Esophagus (tissue), 2 donors: ENCODE measurements at regions not wholly inside any gene's neighbourhood (a gene's known extent, or its start where the extent isn't known, plus 50 kb on each side); places are given as distances from the start of the nearest gene placed in this dataset.

Experiments used
- H3K27ac ChIP-seq, 2 donors: one replicate each; pipeline ENCODE4 v1.5.1; 2013; ENCODE audit warnings: low read depth in 2 of 2, mild to moderate bottlenecking in 2 of 2, inconsistent platforms in 1 of 2, low read length in 1 of 2, moderate library complexity in 1 of 2
- H3K27me3 ChIP-seq, 2 donors: one replicate each; pipeline ENCODE4 v1.6.1; 2013; ENCODE audit warnings: low read length in 2 of 2, control low read depth in 1 of 2, mild to moderate bottlenecking in 1 of 2; ENCODE audit not compliant: insufficient read depth in 2 of 2, control insufficient read depth in 1 of 2
- H3K36me3 ChIP-seq, 2 donors: one replicate each; pipeline ENCODE4 v1.6.1; 2013; ENCODE audit warnings: low read length in 1 of 2; ENCODE audit not compliant: control insufficient read depth in 2 of 2, insufficient read depth in 2 of 2
- H3K4me1 ChIP-seq, 2 donors: one replicate each; pipeline ENCODE4 v1.6.1; 2013; ENCODE audit warnings: low read length in 1 of 2; ENCODE audit not compliant: control insufficient read depth in 2 of 2, insufficient read depth in 2 of 2
- H3K4me3 ChIP-seq, 2 donors: one replicate each; pipeline ENCODE4 v1.5.1; 2013; ENCODE audit warnings: low read length in 2 of 2, mild to moderate bottlenecking in 2 of 2, low read depth in 1 of 2, moderate library complexity in 1 of 2
- H3K9me3 ChIP-seq, 2 donors: one replicate each; pipeline ENCODE4 v1.6.1; 2013; ENCODE audit warnings: mild to moderate bottlenecking in 2 of 2, low read depth in 1 of 2, low read length in 1 of 2, moderate library complexity in 1 of 2; ENCODE audit not compliant: control insufficient read depth in 2 of 2, insufficient read depth in 1 of 2
- WGBS, 2 donors: extraction: QIAGEN DNeasy Blood & Tissue Kit; methylation state at CpG; one replicate each; pipeline ENCODE4 v1.1.7; 2013; 5-methylcytosine and 5-hydroxymethylcytosine counted together
- donor health status: healthy with polysubstance abuse.
- donor health status: Bipolar disorder and iron deficiency.

- peaks cover 0 to 13% of the 10 kb centered on the region in 2 donors for H3K4me1 ChIP-seq
- peak overlapping the region; percentile 49 to 85 for H3K27ac ChIP-seq
- WGBS, 2 donors: 62 to 67% methylated on average over 6 of the region's 6 CpGs
- H3K9me3 ChIP-seq: no peaks in the 10 kb centered on the region
- no peaks in the 10 kb centered on the region for H3K27me3 ChIP-seq
- no peaks in the 10 kb centered on the region for H3K36me3 ChIP-seq
- no peak overlapping the region for H3K4me3 ChIP-seq
Observed at GRCh38 chr10:33126742-33127141, 168.7 kb upstream of the ITGB1 start.

GRCh38 chr10:33125522-33126517, 167.8 kb upstream of the ITGB1 start:
- Histone ChIP-seq H3K36me3 (no peaks in the 10 kb centered on the region), H3K4me1 (peaks cover 0 to 13% of the 10 kb centered on the region in 2 donors), H3K4me3 (no peak overlapping the region), H3K9me3 (no peaks in the 10 kb centered on the region), H3K27me3 (no peaks in the 10 kb centered on the region), H3K27ac (peak overlapping the region; percentile 80 to 84)
- WGBS, 2 donors: 55 to 61% methylated on average over 15 of the region's 15 CpGs

GRCh38 chr10:33125111-33125510, 167.1 kb upstream of the ITGB1 start:
- Histone ChIP-seq H3K36me3 (no peaks in the 10 kb centered on the region), H3K4me3 (no peak overlapping the region), H3K4me1 (peaks cover 0 to 13% of the 10 kb centered on the region in 2 donors), H3K27ac (peak overlapping the region in 1 of 2 donors; percentile 51), H3K9me3 (no peaks in the 10 kb centered on the region), H3K27me3 (no peaks in the 10 kb centered on the region)
- 83 to 84% methylated on average over 5 of the region's 5 CpGs for WGBS, 2 donors

GRCh38 chr10:33123680-33124079, 165.7 kb upstream of the ITGB1 start:
- H3K4me1 ChIP-seq: peaks cover 0 to 13% of the 10 kb centered on the region in 2 donors
- H3K4me3 ChIP-seq: no peak overlapping the region
- H3K36me3 ChIP-seq: no peaks in the 10 kb centered on the region
- WGBS, 2 donors: 82 to 90% methylated on average over 2 of the region's 2 CpGs
- H3K9me3 ChIP-seq: no peaks in the 10 kb centered on the region
- no peaks in the 10 kb centered on the region for H3K27me3 ChIP-seq
- H3K27ac ChIP-seq: no peak overlapping the region

- H3K9me3 ChIP-seq: no peaks in the 10 kb centered on the region
- peak overlapping the region in 1 of 2 donors; percentile 1 for H3K27ac ChIP-seq
- WGBS, 2 donors: 47 to 49% methylated on average over 12 of the region's 12 CpGs
- H3K4me1 ChIP-seq: peaks cover 0 to 11% of the 10 kb centered on the region in 2 donors
- no peaks in the 10 kb centered on the region for H3K36me3 ChIP-seq
- no peak overlapping the region for H3K4me3 ChIP-seq
- no peaks in the 10 kb centered on the region for H3K27me3 ChIP-seq
Observed at GRCh38 chr10:33122014-33122809, 164.2 kb upstream of the ITGB1 start.

- H3K36me3 ChIP-seq: no peaks in the 10 kb centered on the region
- H3K9me3 ChIP-seq: no peaks in the 10 kb centered on the region
- H3K27me3 ChIP-seq: no peaks in the 10 kb centered on the region
- 85 to 89% methylated on average over 2 of the region's 2 CpGs for WGBS, 2 donors
- H3K4me3 ChIP-seq: no peak overlapping the region
- H3K27ac ChIP-seq: no peak overlapping the region
- peaks cover 0 to 2% of the 10 kb centered on the region in 2 donors for H3K4me1 ChIP-seq
Observed at GRCh38 chr10:33120700-33121099, 162.7 kb upstream of the ITGB1 start.

GRCh38 chr10:33120275-33120674, 162.2 kb upstream of the ITGB1 start:
- Histone ChIP-seq H3K4me3 (no peak overlapping the region), H3K27ac (no peak overlapping the region), H3K4me1 (peaks cover 0 to 2% of the 10 kb centered on the region in 2 donors), H3K27me3 (no peaks in the 10 kb centered on the region), H3K9me3 (no peaks in the 10 kb centered on the region), H3K36me3 (no peaks in the 10 kb centered on the region)
- WGBS, 2 donors: 84 to 86% methylated on average over 3 of the region's 3 CpGs

- Histone ChIP-seq H3K27me3 (no peaks in the 10 kb centered on the region), H3K4me3 (no peak overlapping the region), H3K9me3 (no peaks in the 10 kb centered on the region), H3K36me3 (no peaks in the 10 kb centered on the region), H3K4me1 (peaks cover 0 to 2% of the 10 kb centered on the region in 2 donors), H3K27ac (peak overlapping the region in 1 of 2 donors; percentile 10)
- WGBS, 2 donors: 65 to 83% methylated on average over 6 of the region's 6 CpGs
Observed at GRCh38 chr10:33117816-33118215, 159.8 kb upstream of the ITGB1 start.

- Histone ChIP-seq H3K27me3 (no peaks in the 10 kb centered on the region), H3K36me3 (no peaks in the 10 kb centered on the region), H3K27ac (no peak overlapping the region), H3K4me3 (no peak overlapping the region), H3K4me1 (peaks cover 0 to 2% of the 10 kb centered on the region in 2 donors), H3K9me3 (no peaks in the 10 kb centered on the region)
- 70 to 85% methylated on average over 6 of the region's 6 CpGs for WGBS, 2 donors
Observed at GRCh38 chr10:33117230-33117629, 159.2 kb upstream of the ITGB1 start.
